ENCODE measurements at regions not wholly inside any gene's neighbourhood (a gene's known extent, or its start where the extent isn't known, plus 50 kb on each side); places are given as distances from the start of the nearest gene placed in this dataset.
A peak's percentile ranks its signal among the peaks of the same experiment; 100 is the strongest.

DNA sequence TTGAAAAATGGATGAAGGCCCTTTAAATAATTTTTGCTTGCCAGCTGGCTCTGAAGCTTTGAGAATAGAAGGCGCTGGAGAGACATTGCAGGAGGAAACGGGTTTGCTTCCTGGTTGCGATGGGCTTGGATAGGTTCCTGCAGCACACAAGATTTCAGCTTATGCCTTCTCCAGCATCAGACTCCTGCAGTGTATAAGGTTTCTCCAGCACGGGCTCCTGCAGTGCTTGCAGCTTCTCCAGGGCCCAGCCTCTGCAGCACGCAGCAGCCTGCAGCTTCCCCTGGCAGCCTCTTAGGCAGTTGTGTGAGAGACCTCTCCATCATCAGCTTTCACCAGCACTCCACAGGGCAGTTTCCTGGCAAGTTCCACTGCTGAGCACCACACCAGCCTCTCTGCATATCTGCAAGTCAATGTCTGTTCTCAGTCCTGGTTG is 78.7 kb upstream of the ZDHHC17 start:
- no peak overlapping the region for H3K9ac ChIP-seq
- H3K4me3 ChIP-seq, result peak overlapping the region; percentile 26

GRCh38 chr12:76687981-76688380 is 75.9 kb upstream of the ZDHHC17 start:
- Histone ChIP-seq H2AFZ (peak overlapping the region; percentile 74), H4K20me1 (ENCODE audit: insufficient read depth) (no peaks in the 10 kb centered on the region), H3F3A (ENCODE audit: insufficient read depth) (peaks cover 27% of the 10 kb centered on the region), H3K9ac (peak overlapping the region; percentile 33), H3K9me3 (ENCODE audit: low read depth) (no peaks in the 10 kb centered on the region), H3K27me3 (replicated peaks; ENCODE audit: insufficient read depth) (no peaks in the 10 kb centered on the region), H3K27ac (peak overlapping the region; percentile 30), H3K4me1 (ENCODE audit: insufficient read depth) (peaks cover 56% of the 10 kb centered on the region), H3K79me2 (ENCODE audit: insufficient read depth) (no peaks in the 10 kb centered on the region), H3K9me2 (ENCODE audit: insufficient read depth) (no peaks in the 10 kb centered on the region), H3K36me3 (ENCODE audit: low read depth) (no peaks in the 10 kb centered on the region), H3K4me3 (peak overlapping the region; percentile 56), H3K4me2 (ENCODE audit: unreplicated experiment) (peak overlapping the region; percentile 68)
- 8 to 14% methylated on average over 3 of the region's 3 CpGs for WGBS, 2 experiments (ENCODE audit: low coverage in 1 of 2, low lambda C conversion rate in 2 of 2, missing lambda C conversion rate in 2 of 2)
- TF ChIP-seq EZH2 (IDR thresholded peaks at IDR 0.05; ENCODE audit: insufficient read depth, poor library complexity, severe bottlenecking), result no peak
- no peak for TF ChIP-seq EZH2phosphoT487 (IDR thresholded peaks at IDR 0.05; ENCODE audit: insufficient read depth, low read depth)
- in situ Hi-C loops (cut with MboI), result no loop called here
- DNase-seq, result peak; percentile 59

More for the DNA sequence above, 78.7 kb upstream of the ZDHHC17 start:
- DNase-seq, result peak; percentile 56
- H2AFZ ChIP-seq, result peak overlapping the region; percentile 69
- peaks cover 18% of the 10 kb centered on the region for H3F3A ChIP-seq (ENCODE audit: insufficient read depth)
- no peaks in the 10 kb centered on the region for H3K79me2 ChIP-seq (ENCODE audit: insufficient read depth)
- no peaks in the 10 kb centered on the region for H3K9me3 ChIP-seq (ENCODE audit: low read depth)
- no peaks in the 10 kb centered on the region for H3K9me2 ChIP-seq (ENCODE audit: insufficient read depth)
- no peaks in the 10 kb centered on the region for H3K36me3 ChIP-seq (ENCODE audit: low read depth)
- H4K20me1 ChIP-seq (ENCODE audit: insufficient read depth), result no peaks in the 10 kb centered on the region
- no peak overlapping the region for H3K27ac ChIP-seq
- TF ChIP-seq EZH2 (IDR thresholded peaks at IDR 0.05; ENCODE audit: insufficient read depth, poor library complexity, severe bottlenecking), result no peak
- no peak for TF ChIP-seq EZH2phosphoT487 (IDR thresholded peaks at IDR 0.05; ENCODE audit: insufficient read depth, low read depth)
- 8 to 11% methylated on average over 5 of the region's 5 CpGs for WGBS, 2 experiments (ENCODE audit: low coverage in 1 of 2, low lambda C conversion rate in 2 of 2, missing lambda C conversion rate in 2 of 2)
- no peaks in the 10 kb centered on the region for H3K27me3 ChIP-seq (replicated peaks; ENCODE audit: insufficient read depth)
- peak overlapping the region; percentile 36 for H3K4me2 ChIP-seq (ENCODE audit: unreplicated experiment)
- H3K4me1 ChIP-seq (ENCODE audit: insufficient read depth), result peaks cover 39% of the 10 kb centered on the region
- in situ Hi-C loops (cut with MboI), result no loop called here

GRCh38 chr12:76688631-76689030 is 75.3 kb upstream of the ZDHHC17 start:
- in situ Hi-C loops (cut with MboI), result no loop called here
- WGBS, 2 experiments (ENCODE audit: low coverage in 1 of 2, low lambda C conversion rate in 2 of 2, missing lambda C conversion rate in 2 of 2), result 56 to 72% methylated on average over 2 of the region's 2 CpGs
- no peaks in the 10 kb centered on the region for H3K79me2 ChIP-seq (ENCODE audit: insufficient read depth)
- no peaks in the 10 kb centered on the region for H3K36me3 ChIP-seq (ENCODE audit: low read depth)
- H3K4me1 ChIP-seq (ENCODE audit: insufficient read depth), result peaks cover 57% of the 10 kb centered on the region
- H3K9me2 ChIP-seq (ENCODE audit: insufficient read depth), result no peaks in the 10 kb centered on the region
- no peaks in the 10 kb centered on the region for H3K27me3 ChIP-seq (replicated peaks; ENCODE audit: insufficient read depth)
- DNase-seq, result peak; percentile 42
- peaks cover 27% of the 10 kb centered on the region for H3F3A ChIP-seq (ENCODE audit: insufficient read depth)
- H2AFZ ChIP-seq, result peak overlapping the region; percentile 74; the same call in 1 of the 2 replicates
- H3K9me3 ChIP-seq (ENCODE audit: low read depth), result no peaks in the 10 kb centered on the region
- TF ChIP-seq EZH2phosphoT487 (IDR thresholded peaks at IDR 0.05; ENCODE audit: insufficient read depth, low read depth), result no peak
- no peak for TF ChIP-seq EZH2 (IDR thresholded peaks at IDR 0.05; ENCODE audit: insufficient read depth, poor library complexity, severe bottlenecking)
- H4K20me1 ChIP-seq (ENCODE audit: insufficient read depth), result no peaks in the 10 kb centered on the region
- peak overlapping the region; percentile 56; the same call in 1 of the 2 replicates for H3K4me3 ChIP-seq
- peak overlapping the region; percentile 33; the same call in 1 of the 2 replicates for H3K9ac ChIP-seq
- no peak overlapping the region for H3K27ac ChIP-seq
- peak overlapping the region; percentile 68 for H3K4me2 ChIP-seq (ENCODE audit: unreplicated experiment)

DNA sequence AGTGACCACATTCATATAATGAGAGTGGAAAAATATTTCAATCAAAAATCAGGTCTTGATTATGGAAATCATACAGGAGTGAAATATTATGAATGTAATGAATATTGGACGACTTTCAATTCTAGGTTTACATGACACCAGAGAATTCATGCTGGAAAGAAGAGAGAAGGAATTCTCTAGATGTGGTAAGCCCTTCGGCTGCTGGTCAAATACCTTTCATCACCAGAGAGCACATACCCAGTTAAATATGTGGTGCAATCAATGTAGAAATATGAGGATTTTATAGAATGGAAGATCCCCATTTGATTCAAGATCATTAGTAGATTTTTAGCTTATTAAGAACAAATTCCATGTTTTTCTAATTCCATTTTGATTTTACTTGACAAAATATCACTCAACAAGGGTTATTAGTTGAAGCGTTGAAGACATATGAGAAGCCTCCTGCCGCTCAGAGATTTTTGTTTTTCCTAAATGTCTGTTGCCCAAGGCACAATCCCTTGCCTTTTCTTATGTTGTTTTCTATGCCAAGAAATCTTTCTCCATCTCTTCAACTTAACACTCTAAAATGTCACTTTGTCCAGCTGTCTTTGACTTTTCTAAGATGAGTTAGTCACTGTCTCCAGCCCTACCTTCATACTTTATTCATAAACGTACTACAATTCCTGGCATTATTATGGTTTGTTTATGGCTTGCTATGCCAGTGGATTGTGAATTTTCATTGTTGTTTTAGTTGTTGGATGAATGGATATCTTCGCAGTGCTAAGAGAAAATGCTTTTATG is 72.8 kb upstream of the ZDHHC17 start:
- in situ Hi-C loops (cut with MboI), result no loop called here

More for the DNA sequence above, 72.8 kb upstream of the ZDHHC17 start:
- Histone ChIP-seq H2AFZ (no peak overlapping the region), H3K4me1 (ENCODE audit: insufficient read depth) (peaks cover 43% of the 10 kb centered on the region), H3K4me2 (ENCODE audit: unreplicated experiment) (peak overlapping the region; percentile 52), H3K79me2 (ENCODE audit: insufficient read depth) (no peaks in the 10 kb centered on the region), H3K9me2 (ENCODE audit: insufficient read depth) (no peaks in the 10 kb centered on the region), H3F3A (ENCODE audit: insufficient read depth) (peaks cover 27% of the 10 kb centered on the region), H3K27ac (0 out of 2 replicates have a peak overlapping the region, but pooled peaks have one; percentile 5), H3K4me3 (0 out of 2 replicates have a peak overlapping the region, but pooled peaks have one; percentile 6), H3K36me3 (ENCODE audit: low read depth) (no peaks in the 10 kb centered on the region), H3K9me3 (ENCODE audit: low read depth) (no peaks in the 10 kb centered on the region), H3K9ac (no peak overlapping the region), H4K20me1 (ENCODE audit: insufficient read depth) (no peaks in the 10 kb centered on the region), H3K27me3 (replicated peaks; ENCODE audit: insufficient read depth) (no peaks in the 10 kb centered on the region)
- TF ChIP-seq EZH2phosphoT487 (IDR thresholded peaks at IDR 0.05; ENCODE audit: insufficient read depth, low read depth) (peak; percentile 92), EZH2 (IDR thresholded peaks at IDR 0.05; ENCODE audit: insufficient read depth, poor library complexity, severe bottlenecking) (no peak)
- peak; percentile 65 for DNase-seq
- 21 to 23% methylated on average over 6 of the region's 6 CpGs for WGBS, 2 experiments (ENCODE audit: low coverage in 1 of 2, low lambda C conversion rate in 2 of 2, missing lambda C conversion rate in 2 of 2)
